BLaER1 (cell line): ENCODE measurements at regions not wholly inside any gene's neighbourhood (a gene's known extent, or its start where the extent isn't known, plus 50 kb on each side); places are given as distances from the start of the nearest gene placed in this dataset.

ENCODE experiments used
- H3K27ac ChIP-seq: shearing (Covaris generic); formaldehyde crosslinking; 2 replicates; pipeline ENCODE4 v1.8.1; 2022
- H3K27me3 ChIP-seq: shearing (Covaris generic); formaldehyde crosslinking; 2 replicates; pipeline ENCODE4 v1.8.1; 2022
- H3K36me3 ChIP-seq: shearing (Covaris generic); formaldehyde crosslinking; 2 replicates; pipeline ENCODE4 v1.8.1; 2022
- H3K4me1 ChIP-seq: shearing (Covaris generic); formaldehyde crosslinking; 2 replicates; pipeline ENCODE4 v1.8.1; 2022
- H3K4me2 ChIP-seq: shearing (Covaris generic); formaldehyde crosslinking; 2 replicates; pipeline ENCODE4 v1.8.1; 2022
- H3K4me3 ChIP-seq: shearing (Covaris generic); formaldehyde crosslinking; 2 replicates; pipeline ENCODE4 v1.8.1; 2022
- H3K9ac ChIP-seq: shearing (Covaris generic); formaldehyde crosslinking; 2 replicates; pipeline ENCODE4 v1.8.1; 2022
- H3K9me3 ChIP-seq: shearing (Covaris generic); formaldehyde crosslinking; 2 replicates; pipeline ENCODE4 v1.8.1; 2022
- H4K20me1 ChIP-seq: shearing (Covaris generic); formaldehyde crosslinking; 2 replicates; pipeline ENCODE4 v1.8.1; 2022
- Cebpa-rat ChIP-seq: shearing (Covaris generic); IDR thresholded peaks from 2 replicates; pipeline ENCODE4 v1.8.1; 2022

DNA sequence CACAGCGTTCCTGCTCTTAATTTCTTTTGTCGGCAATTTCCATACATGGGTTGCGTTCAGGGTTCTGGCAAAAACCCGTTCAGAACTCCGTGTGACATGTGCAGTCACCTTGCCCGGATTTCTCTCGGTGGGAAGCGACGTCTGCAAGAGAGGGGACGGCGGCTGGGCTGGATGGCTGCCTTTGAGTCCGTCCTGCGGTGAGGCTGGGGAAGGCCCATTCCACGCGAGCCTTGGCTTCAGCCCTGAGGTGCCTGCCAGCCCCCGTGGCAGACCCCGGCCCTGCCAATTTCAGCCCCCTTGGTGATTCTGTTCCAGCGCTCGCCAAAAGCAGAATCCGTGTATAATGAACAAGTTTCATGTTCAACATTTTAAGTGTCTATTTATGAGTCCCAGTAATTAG lies 72.6 kb upstream of the TSHZ3 start:
- Histone ChIP-seq H4K20me1 (no peaks in the 10 kb centered on the region), H3K4me3 (no peak overlapping the region), H3K9ac (no peak overlapping the region), H3K9me3 (no peaks in the 10 kb centered on the region), H3K36me3 (no peaks in the 10 kb centered on the region), H3K27me3 (no peaks in the 10 kb centered on the region), H3K4me2 (no peak overlapping the region), H3K27ac (no peak overlapping the region), H3K4me1 (no peaks in the 10 kb centered on the region)
- TF ChIP-seq Cebpa-rat = no peak

DNA sequence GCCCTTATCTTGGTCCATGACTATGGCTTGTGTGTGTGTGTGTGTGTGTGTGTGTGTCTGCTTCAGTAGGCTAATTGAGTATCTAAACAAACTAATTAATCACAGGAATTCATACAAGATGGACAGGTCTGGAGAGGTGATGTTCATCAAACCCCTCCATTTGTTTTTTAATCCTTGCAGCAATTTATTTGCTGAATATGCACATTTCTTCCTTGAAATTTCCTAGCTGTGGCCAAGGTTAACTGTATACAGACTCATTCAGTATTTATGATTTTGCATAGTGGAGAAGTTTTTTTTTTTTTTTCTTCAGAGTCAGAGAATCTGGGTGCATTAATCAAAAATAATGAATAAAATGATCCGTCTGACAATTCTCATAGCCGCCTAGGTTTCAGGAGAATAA lies 74.7 kb upstream of the TSHZ3 start:
- Histone ChIP-seq H3K9ac (no peak overlapping the region), H3K36me3 (no peaks in the 10 kb centered on the region), H3K27ac (no peak overlapping the region), H4K20me1 (no peaks in the 10 kb centered on the region), H3K4me2 (no peak overlapping the region), H3K9me3 (no peaks in the 10 kb centered on the region), H3K4me1 (no peaks in the 10 kb centered on the region), H3K27me3 (no peaks in the 10 kb centered on the region), H3K4me3 (no peak overlapping the region)
- no peak for TF ChIP-seq Cebpa-rat

DNA sequence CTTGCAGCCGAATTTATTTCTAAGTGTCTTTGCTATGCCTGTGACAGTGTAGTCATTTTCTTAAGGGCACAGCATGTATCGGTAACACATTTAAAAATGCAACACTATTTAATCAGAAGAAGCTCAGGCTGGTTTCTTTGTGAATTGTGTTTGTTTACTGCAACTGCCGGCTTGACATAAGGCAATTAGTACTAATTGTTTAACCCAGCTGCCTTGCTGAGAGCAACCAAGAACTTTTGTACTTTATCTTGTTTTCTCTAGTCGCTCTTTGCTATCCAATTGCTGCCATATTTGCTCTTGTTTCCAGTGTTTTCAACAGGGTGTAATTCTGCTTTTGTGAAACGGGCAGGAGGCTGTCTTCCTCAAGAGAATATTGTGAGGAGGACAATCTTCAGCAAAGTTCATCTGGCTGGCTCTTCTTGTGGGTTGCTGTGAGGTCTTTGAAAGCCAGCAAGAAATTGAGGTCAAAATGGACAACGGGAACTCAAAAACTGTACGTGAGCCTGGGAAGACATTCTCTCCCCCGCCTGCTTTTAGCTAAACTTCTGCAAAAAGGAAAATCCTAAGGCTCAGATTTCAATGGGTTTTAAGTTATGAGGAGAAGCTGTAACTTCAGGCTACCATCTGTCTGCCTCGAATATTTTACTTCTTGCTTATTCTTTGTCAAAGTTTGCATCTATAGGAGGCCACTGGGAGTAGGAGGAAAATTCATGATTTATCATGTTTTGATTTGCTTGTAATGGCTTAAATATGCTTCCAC lies 75.8 kb upstream of the TSHZ3 start:
- no peaks in the 10 kb centered on the region for H3K4me1 ChIP-seq
- no peaks in the 10 kb centered on the region for H4K20me1 ChIP-seq
- no peaks in the 10 kb centered on the region for H3K36me3 ChIP-seq
- H3K9ac ChIP-seq = no peak overlapping the region
- H3K4me2 ChIP-seq = no peak overlapping the region
- H3K27me3 ChIP-seq = no peaks in the 10 kb centered on the region
- H3K9me3 ChIP-seq = no peaks in the 10 kb centered on the region
- no peak for TF ChIP-seq Cebpa-rat
- no peak overlapping the region for H3K4me3 ChIP-seq
- H3K27ac ChIP-seq = no peak overlapping the region

DNA sequence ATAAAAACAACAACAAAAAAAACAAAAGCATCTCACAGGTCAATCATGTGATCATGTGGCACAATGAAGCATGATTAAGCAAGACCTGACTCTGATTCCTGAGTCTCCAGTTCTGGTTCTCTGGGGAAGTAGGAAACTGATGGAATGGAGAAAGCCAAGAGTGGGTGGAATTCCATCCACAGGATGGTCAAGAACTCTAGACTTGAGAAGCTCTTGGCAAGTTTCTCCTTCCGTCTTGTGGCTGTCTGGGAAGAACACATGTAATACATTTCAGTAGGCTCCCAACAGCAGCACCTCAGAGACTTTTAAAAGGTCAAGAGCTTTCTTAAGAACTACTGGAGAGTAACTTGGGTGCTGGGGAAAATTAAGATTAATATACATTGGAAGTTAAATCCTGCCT lies 78.6 kb upstream of the TSHZ3 start:
- no peaks in the 10 kb centered on the region for H3K27me3 ChIP-seq
- TF ChIP-seq Cebpa-rat = no peak
- H3K27ac ChIP-seq = no peak overlapping the region
- H3K4me2 ChIP-seq = no peak overlapping the region
- no peaks in the 10 kb centered on the region for H3K9me3 ChIP-seq
- no peaks in the 10 kb centered on the region for H4K20me1 ChIP-seq
- no peak overlapping the region for H3K4me3 ChIP-seq
- H3K36me3 ChIP-seq = no peaks in the 10 kb centered on the region
- no peak overlapping the region for H3K9ac ChIP-seq
- H3K4me1 ChIP-seq = no peaks in the 10 kb centered on the region

DNA sequence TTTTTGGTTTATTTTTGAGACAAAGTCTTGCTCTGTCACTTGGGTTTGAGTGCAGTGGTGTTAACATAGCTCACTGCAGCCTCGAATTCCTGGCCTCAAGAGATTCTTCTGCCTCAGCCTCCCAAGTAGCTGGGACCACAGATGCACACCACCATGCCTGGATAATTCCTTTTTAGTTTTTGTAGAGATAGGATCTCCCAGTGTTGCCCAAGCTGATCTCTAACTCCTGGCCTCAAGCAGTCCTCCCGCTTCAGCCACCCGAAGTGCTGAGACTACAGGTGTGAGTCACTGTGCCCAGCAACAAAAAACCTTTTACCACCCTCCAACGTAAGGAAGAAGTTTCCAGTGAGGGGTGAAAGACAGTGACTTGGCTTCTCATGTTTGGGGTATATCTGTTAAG lies 81.1 kb upstream of the TSHZ3 start:
- H3K9me3 ChIP-seq = 0 out of 2 replicates have a peak, but pooled peaks cover 4% of the 10 kb centered on the region
- H3K4me3 ChIP-seq = no peak overlapping the region

DNA sequence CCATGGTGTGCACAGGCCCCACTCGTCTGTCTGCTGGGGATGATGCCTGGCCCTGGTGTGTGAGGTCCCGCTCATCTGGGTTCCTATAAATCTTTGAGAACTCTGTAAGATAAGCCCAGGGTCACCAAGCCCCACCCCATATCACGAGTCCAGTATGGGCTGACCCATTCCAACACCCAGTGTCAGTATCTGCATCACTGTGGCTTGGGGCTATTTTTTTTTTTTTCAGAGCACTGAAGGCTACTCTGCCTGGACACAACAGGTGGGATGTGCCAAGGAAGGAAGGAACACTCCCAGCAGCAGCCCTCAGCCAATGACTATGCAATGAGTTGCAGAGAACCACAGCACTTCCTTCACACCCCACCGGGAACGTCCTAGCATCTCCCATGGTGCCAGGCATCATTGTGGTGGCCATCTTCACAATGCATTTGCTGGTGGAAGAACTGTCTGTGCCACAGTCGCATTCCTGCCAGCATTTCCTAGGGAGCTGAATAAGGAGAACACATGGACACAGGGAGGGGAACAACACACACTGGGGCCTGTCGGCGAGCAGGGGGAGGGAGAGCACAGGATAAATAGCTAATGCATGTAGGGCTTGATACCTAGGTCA lies 83.1 kb upstream of the TSHZ3 start:
- no peaks in the 10 kb centered on the region for H3K4me1 ChIP-seq
- no peak overlapping the region for H3K27ac ChIP-seq
- no peak overlapping the region for H3K4me2 ChIP-seq
- H4K20me1 ChIP-seq = no peaks in the 10 kb centered on the region
- no peak overlapping the region for H3K4me3 ChIP-seq
- no peaks in the 10 kb centered on the region for H3K27me3 ChIP-seq
- no peaks in the 10 kb centered on the region for H3K36me3 ChIP-seq
- H3K9me3 ChIP-seq = 0 out of 2 replicates have a peak, but pooled peaks cover 4% of the 10 kb centered on the region
- no peak overlapping the region for H3K9ac ChIP-seq
- no peak for TF ChIP-seq Cebpa-rat

More for the DNA sequence above, 81.1 kb upstream of the TSHZ3 start:
- H3K36me3 ChIP-seq = no peaks in the 10 kb centered on the region
- H3K27ac ChIP-seq = no peak overlapping the region
- TF ChIP-seq Cebpa-rat = no peak
- no peak overlapping the region for H3K9ac ChIP-seq
- H4K20me1 ChIP-seq = no peaks in the 10 kb centered on the region
- no peaks in the 10 kb centered on the region for H3K4me1 ChIP-seq
- H3K4me2 ChIP-seq = no peak overlapping the region
- H3K27me3 ChIP-seq = no peaks in the 10 kb centered on the region

DNA sequence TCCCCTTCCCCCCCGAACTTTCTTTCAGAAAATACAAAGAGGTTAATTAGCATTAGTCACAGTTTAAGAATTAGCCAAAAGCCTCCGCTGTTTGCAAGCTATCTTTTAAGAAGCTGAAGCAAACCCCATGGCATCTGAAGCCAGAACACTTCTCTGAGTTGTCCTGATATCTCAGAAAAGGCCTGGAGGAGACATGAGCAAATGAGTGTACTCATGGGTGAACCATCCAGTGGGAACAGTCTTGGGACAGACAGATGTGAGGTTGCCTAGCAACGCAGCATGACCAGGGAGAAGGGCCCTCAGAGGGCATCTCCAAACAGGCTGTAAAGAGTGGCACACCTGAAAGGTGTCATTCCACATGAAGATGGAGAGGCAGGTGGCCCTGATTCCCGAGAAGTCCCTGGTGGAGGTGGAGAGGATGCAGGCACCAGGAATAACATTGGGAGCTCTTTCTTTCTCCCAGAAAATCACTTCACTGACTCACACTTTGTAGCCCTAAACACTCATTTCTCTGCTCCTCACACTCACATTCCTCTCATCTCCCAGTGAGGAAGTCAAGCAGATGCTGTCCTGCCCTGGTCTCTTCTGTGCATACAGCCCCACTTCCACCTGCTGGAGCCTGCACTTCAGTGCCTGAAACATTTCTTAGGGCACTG lies 87.0 kb upstream of the TSHZ3 start:
- Histone ChIP-seq H3K9me3 (0 out of 2 replicates have a peak, but pooled peaks cover 4% of the 10 kb centered on the region), H4K20me1 (no peaks in the 10 kb centered on the region), H3K9ac (no peak overlapping the region), H3K4me3 (no peak overlapping the region), H3K36me3 (no peaks in the 10 kb centered on the region), H3K4me2 (no peak overlapping the region), H3K27ac (no peak overlapping the region), H3K27me3 (no peaks in the 10 kb centered on the region), H3K4me1 (no peaks in the 10 kb centered on the region)
- no peak for TF ChIP-seq Cebpa-rat

DNA sequence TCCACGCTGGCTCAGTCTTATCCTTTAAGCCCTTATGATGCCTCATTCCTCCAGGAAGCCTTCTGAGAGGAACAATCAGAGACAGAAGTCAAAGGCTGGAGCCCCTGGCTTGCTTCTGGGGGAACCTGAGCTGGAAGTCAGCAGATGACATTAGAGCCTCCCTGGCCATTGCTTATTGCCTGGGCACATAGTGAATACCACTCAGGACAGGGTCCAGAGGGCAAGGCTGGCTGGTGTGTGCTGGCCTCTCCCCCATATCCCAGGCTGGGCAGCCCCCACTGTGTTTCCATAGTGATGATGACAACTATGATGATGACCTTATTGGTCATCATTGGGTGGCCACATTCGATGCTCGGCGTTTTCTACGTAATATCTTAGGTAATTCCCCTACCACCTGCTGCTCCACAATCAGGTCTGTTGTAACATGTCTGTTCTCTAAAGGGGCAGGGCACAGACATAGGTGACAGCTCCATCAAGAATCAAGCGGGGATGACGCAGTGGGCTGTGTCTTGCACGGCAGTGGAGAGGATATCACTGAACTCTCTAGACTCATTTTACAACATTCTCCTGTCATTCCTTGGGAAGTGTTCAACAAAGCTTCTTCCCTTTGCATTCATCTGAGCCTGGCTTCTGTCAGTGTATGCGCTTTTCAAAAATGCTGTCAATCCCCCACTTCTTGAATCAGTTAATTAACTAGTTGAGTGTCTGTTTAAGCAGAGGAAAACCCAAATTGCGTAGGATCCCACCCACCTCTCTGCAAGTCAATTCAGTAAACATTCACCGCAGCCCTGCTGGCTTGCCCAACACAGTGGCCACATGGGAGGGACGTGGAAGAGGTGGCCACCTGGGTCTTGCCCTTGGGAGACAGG lies 89.4 kb upstream of the TSHZ3 start:
- H3K36me3 ChIP-seq = no peaks in the 10 kb centered on the region
- H3K4me2 ChIP-seq = no peak overlapping the region
- H3K27ac ChIP-seq = no peak overlapping the region
- no peaks in the 10 kb centered on the region for H4K20me1 ChIP-seq
- H3K4me1 ChIP-seq = no peaks in the 10 kb centered on the region
- H3K9ac ChIP-seq = no peak overlapping the region
- H3K27me3 ChIP-seq = no peaks in the 10 kb centered on the region
- H3K4me3 ChIP-seq = no peak overlapping the region
- TF ChIP-seq Cebpa-rat = no peak
- 0 out of 2 replicates have a peak, but pooled peaks cover 4% of the 10 kb centered on the region for H3K9me3 ChIP-seq

DNA sequence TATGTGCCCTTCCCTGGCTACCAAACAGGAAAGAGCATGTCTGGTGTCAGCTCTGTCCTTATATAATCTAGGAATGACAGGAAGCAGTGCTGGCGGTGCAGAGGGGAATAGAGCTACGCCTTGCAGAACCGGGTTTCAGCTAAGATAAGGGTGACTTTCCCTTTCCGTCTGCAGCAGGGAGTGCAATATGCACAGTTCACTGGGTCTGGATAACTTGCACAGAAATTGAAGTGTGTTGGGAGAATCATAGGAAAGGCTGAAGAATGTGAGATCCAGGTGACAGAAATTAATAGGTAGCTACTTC lies 90.0 kb upstream of the TSHZ3 start:
- Histone ChIP-seq H4K20me1 (no peaks in the 10 kb centered on the region), H3K4me1 (no peaks in the 10 kb centered on the region), H3K27ac (no peak overlapping the region), H3K4me3 (no peak overlapping the region), H3K9ac (no peak overlapping the region), H3K27me3 (no peaks in the 10 kb centered on the region), H3K36me3 (no peaks in the 10 kb centered on the region), H3K4me2 (no peak overlapping the region), H3K9me3 (0 out of 2 replicates have a peak, but pooled peaks cover 4% of the 10 kb centered on the region)
- TF ChIP-seq Cebpa-rat = no peak
